GF-D8 (cell line): ENCODE measurements at regions not wholly inside any gene's neighbourhood (a gene's known extent, or its start where the extent isn't known, plus 50 kb on each side); places are given as distances from the start of the nearest gene placed in this dataset.

ENCODE experiments used
- DNase-seq: peaks from one replicate; lab custom pipeline; 2025; lab: John Stamatoyannopoulos, UW

DNA sequence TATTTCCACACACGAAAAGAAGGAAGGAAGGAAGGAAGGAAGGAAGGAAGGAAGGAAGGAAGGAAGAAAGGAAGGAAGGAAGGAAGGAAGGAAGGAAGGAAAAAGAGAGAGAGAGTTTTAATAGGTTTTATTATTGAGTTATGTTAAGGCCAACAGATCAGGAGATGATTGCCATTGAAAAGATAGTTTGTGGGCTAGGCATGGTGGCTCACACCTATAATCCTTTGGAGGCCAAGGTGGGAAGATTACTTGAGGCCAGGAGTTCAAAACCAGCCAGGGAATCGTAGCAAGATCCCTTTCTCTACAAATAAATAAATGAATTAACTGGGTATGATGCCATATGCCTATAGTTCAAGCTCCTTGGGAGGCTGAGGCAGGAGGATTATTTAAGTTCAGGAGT is 877.2 kb downstream of the TLE4 start:
- no peak for DNase-seq

DNA sequence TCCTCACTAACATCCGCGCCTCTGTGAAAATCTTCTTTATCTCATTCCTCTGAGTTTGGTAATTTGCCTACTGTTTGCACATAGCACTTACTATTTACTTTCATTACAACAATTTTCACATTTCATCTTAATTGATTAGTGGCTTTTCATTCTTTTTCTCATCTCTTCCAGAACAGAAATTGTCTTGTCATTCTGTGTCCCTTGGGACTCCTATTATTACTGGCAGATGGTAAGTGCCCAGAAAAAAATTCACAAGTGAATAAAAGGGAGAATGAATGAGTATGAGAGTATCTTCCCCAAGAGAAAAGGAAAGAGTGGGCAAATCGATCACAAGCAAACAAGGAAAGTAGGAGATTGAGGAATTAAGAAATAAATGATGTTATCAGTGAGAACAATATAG is 876.1 kb downstream of the TLE4 start:
- no peak for DNase-seq

DNA sequence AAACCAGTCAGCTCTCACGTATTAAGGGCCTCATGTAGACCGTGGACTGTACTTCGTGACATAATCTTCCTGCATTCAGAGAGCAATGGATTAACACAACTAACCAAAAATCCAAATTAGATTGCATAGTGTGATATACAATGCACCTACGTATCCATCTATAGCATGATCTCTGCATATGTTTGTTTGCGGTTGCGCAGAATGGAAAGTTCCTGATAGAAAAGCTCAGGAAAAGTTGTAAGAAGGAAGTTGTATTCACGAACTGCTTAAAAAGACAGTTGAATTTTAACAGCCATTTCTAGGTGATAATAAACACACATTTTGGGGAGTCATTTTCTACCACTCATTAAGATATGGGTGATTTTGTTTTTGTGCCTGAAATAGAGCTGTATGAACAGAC is 869.0 kb downstream of the TLE4 start:
- no peak for DNase-seq

GRCh38 chr9:80437825-80438224 is 866.1 kb downstream of the TLE4 start:
- no peak for DNase-seq

DNA sequence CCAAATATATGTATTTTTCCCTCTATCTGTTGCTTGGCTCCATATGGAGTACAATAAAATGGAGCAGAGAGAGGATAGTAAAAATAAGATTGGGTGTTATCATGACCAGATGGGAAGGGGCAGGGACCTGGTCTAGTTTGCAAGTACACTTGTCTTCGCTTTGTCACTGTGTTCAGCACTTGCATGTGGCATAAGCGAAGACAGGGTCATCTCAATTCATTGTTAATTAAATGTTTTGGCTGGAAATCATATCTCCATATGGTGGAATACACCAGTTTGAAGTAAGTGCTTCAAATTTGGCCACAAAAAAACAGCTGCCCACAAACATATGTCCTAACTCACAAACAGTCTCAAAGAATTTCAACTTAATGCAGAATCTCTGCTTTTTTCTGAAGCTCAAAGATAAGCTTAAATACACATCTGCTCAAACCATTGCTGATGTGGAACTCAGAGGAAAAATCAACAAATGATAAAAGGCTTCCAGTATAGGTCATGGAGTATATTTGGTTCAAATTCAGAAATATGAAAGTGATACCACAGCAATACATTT is 865.4 kb downstream of the TLE4 start:
- DNase-seq, result no peak

GRCh38 chr9:80435591-80435990 is 863.8 kb downstream of the TLE4 start:
- DNase-seq, result no peak

DNA sequence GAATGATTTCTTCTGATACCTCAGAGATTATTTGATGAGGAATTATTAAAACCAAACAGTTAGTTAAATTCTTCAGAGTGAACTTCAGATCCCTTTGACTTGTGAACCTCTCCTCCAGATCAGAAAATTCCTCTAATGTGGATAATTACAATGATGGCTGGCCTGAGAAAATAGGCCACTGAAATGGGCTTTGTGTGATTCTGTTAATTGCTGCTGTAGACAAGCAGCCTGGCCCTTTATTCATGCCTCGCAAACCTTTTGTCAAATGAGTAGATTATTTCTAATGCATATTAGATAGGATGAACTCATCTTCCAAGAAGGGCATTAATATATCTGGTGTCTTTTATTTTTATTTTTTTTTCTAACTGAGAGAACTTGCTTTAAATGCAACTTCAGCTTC is 855.2 kb downstream of the TLE4 start:
- no peak for DNase-seq

GRCh38 chr9:80417211-80417773 is 845.5 kb downstream of the TLE4 start:
- no peak for DNase-seq

- DNase-seq, result no peak
These were observed 838.3 kb downstream of the TLE4 start for GRCh38 chr9:80410106-80410505.

- DNase-seq, result no peak
These were observed 835.5 kb downstream of the TLE4 start for GRCh38 chr9:80407220-80407619.

GRCh38 chr9:80401243-80401642 is 829.5 kb downstream of the TLE4 start:
- DNase-seq, result no peak

DNA sequence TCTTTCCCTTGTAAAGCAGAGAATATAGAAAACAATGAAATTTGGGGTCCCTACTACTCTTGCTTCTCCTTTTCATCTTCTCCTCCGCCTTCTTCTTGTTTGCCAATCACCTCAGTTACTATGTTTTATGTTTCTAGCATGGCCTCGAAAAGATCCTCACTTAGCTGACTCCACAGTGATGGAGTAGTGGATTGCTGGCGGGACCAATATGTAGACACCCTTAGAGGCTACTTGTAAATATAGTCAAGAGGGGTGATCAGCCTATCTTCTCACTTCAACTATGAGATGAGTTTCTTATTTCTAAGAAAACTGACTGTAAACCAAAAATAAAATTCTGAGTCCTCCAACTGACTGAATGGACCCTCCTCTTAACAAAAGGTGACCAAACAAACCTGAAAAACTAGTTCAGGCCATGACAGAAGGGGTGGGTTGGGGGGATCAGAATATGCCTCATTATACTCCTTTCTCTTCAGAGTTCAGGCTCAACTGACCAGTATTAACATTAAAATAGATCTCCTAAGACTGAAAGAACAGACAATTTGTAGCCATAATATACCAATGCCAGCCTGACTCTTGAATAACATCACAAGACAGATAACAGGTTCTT is 829.0 kb downstream of the TLE4 start:
- DNase-seq, result no peak

- no peak for DNase-seq
These were observed 827.8 kb downstream of the TLE4 start for GRCh38 chr9:80399606-80400005.

- DNase-seq, result no peak
These were observed 816.1 kb downstream of the TLE4 start for GRCh38 chr9:80387828-80388227.

- no peak for DNase-seq
These were observed 813.5 kb downstream of the TLE4 start for GRCh38 chr9:80385246-80385645.

- DNase-seq, result no peak
These were observed 811.6 kb downstream of the TLE4 start for GRCh38 chr9:80383331-80383730.

DNA sequence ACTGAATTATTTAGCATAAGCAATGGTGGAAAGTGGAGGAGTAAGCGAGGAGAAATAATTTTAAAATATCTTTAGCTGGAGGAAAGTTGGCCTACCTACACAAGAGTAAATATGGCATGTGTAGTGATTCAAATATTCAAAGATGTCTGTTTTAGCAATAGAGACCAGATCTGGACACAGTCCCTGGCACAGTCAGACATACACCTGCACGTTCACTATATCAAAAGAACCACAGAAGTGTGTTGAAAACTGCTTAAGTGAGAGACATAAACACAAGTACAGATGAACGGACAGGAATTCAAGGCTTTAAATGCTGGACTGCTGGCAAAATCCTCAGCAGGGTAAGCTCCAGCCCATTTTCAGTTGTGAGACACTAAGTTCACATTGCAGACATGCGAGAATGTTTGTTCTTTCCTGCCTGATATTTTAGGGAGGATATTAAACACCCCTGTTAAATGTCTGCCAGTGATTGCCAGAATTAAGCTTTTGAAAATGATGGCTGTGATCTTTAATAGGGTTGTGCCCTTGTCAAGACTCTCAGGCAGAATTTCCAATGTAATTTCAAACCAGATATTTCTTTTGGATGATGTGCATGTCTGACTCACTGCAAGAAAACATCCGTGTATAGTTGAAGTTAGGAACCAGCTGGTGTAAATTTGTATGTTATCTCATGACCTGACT is 810.6 kb downstream of the TLE4 start:
- DNase-seq, result no peak

DNA sequence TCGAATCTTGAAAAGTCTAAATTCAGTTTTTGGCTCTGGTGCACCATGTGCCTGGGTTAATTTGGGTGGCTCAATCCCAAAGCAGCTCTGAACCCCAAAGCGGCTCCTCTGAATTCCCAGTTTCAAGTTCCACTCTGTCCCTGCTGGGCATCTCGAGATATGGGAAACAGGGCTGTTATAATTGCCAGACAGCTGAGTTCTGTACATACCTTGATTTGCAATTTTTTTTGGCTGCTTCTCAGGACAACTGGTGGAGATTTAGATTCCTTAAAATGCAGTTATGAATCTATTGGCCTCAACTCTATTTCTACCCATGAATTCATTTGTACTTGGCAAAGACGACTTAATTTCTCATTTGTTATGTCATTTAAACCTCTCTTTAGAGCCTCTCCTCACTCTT is 808.5 kb downstream of the TLE4 start:
- DNase-seq, result no peak

DNA sequence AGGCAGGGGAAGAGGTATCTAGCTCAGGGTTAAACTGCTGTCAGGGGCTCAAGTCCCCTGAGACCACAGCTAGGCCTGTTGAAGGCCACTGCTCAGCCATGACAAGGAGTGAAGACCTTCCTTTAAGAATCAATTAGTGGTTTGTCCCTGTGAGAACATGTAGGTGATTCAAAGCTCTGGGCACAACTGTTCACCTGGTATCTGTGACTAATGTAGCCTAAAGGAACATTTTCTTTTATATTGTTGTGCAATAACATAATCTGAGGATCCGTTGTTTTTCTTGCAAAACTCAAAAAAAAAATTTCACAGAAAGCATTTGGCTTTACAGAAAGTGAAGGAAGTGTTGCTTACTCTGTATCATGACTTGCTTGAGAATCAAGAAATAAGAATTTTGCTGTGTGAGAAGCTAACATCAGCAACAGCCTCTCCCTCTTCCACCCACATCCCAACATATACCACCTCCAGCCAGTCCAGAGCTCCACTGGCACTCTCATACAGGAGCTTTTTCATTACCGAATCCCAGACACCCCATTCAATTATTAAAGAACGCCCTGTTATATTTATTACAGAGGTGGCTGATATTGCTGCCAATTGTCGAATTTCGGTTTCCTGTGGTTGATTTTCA is 807.0 kb downstream of the TLE4 start:
- DNase-seq, result no peak

- no peak for DNase-seq
These were observed 804.4 kb downstream of the TLE4 start for GRCh38 chr9:80376180-80376579.

DNA sequence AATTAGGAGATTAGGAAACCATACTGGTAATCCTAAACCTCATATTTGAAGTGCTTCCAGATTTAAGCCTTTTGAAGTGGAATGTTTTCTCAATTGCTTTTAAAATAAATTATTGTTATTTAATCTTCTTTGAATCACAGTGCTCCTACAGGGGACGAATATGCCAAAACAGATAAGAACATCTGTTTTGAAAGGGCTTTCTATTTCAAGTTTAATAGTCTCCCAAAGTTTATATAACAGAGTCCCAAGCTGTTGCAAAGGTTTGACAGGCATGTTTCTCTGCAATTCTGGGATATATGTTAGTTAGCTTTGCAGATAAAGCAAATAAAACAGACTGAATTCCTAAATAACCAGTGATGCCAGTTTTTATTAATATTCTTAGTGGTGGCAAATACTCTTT is 803.7 kb downstream of the TLE4 start:
- no peak for DNase-seq

DNA sequence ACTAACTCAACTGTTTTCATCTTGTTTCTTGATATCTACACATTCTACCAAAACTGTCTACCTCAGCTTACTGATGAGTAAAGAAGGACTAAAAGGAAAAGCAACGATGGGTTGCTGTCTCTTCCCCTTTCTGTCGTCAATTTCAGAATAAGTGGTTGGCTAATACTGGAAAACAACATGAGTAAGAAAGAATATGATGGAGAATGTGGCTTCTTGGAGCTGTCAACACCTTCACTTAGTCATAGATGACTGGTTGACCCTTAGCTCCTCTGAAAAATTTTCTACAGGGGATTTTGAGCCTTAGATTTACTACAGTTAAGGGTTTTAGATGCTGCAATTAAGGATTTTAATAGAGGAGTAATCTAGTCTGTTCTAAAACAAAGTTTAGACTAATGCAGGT is 797.9 kb downstream of the TLE4 start:
- no peak for DNase-seq

GRCh38 chr9:80366626-80367025 is 794.9 kb downstream of the TLE4 start:
- no peak for DNase-seq
